CD4-positive, alpha-beta T cell (primary cell): ENCODE measurements at regions not wholly inside any gene's neighbourhood (a gene's known extent, or its start where the extent isn't known, plus 50 kb on each side); places are given as distances from the start of the nearest gene placed in this dataset.
"Not testable (repeated sequence)": the region's sequence is repeated elsewhere in the genome, so short reads cannot be mapped to it uniquely, and the experiment has no call there.

Experiments used
- ATAC-seq: fragments of 200-7000 bp; cut with Tn5 transposase; one replicate; pipeline ENCODE4 v1.10.0; 2022; ENCODE audit warnings: mild to moderate bottlenecking; ENCODE audit not compliant: poor library complexity
- CTCF ChIA-PET: fragments of 350-600 bp; sonication (Branson Sonifier 250); formaldehyde crosslinking; loops from one replicate; lab custom pipeline; 2021; ENCODE audit warnings: antibody characterized with exemption, inconsistent platforms; lab: Charles Lee
- POLR2A ChIA-PET: fragments of 350-600 bp; sonication (Branson Sonifier 250); formaldehyde crosslinking; loops from one replicate; lab custom pipeline; 2021; ENCODE audit warnings: antibody characterized with exemption, inconsistent platforms; lab: Charles Lee
- DNase-seq, 14 experiments: peaks; one replicate each; pipeline ENCODE4 v3.0.0-alpha.2; 2013 to 2020; ENCODE audit warnings: mixed read lengths in 2 of 14
- H3K27ac ChIP-seq, 2 donors: one replicate each; pipeline versions ENCODE4 v1.5.1 to v1.7.0; 2013; ENCODE audit warnings: low read length in 2 of 2, low read depth in 1 of 2, mild to moderate bottlenecking in 1 of 2
- H3K27me3 ChIP-seq, 2 experiments: 1 replicate in 1 of 2; 2 replicates in 1 of 2; pipeline versions ENCODE4 v1.6.1 to v1.7.0; 2013; ENCODE audit warnings: low read length in 2 of 2, control low read depth in 1 of 2, mild to moderate bottlenecking in 1 of 2, moderate library complexity in 1 of 2; ENCODE audit not compliant: insufficient read depth in 2 of 2, control insufficient read depth in 1 of 2
- H3K36me3 ChIP-seq: one replicate; pipeline ENCODE4 v1.6.1; 2013; ENCODE audit warnings: low read length, control low read depth; ENCODE audit not compliant: insufficient read depth
- H3K4me1 ChIP-seq: one replicate; pipeline ENCODE4 v1.6.1; 2013; ENCODE audit warnings: low read length, control low read depth; ENCODE audit not compliant: insufficient read depth
- H3K4me3 ChIP-seq: one replicate; pipeline ENCODE4 v1.5.1; 2013; ENCODE audit warnings: mild to moderate bottlenecking, low read length, moderate library complexity
- H3K9me3 ChIP-seq, 2 experiments: 1 replicate in 1 of 2; 2 replicates in 1 of 2; pipeline versions ENCODE4 v1.6.1 to v1.7.0; 2013; ENCODE audit warnings: low read length in 2 of 2, mild to moderate bottlenecking in 2 of 2, control low read depth in 1 of 2, moderate library complexity in 1 of 2; ENCODE audit not compliant: control insufficient read depth in 1 of 2, insufficient read depth in 1 of 2
- H3K27ac Mint-ChIP-seq: one replicate; pipeline ENCODE4 v1.8.0; 2020; ENCODE audit warnings: mixed read lengths
- H3K27me3 Mint-ChIP-seq: one replicate; pipeline ENCODE4 v1.8.0; 2021; ENCODE audit warnings: mixed read lengths
- H3K36me3 Mint-ChIP-seq: one replicate; pipeline ENCODE4 v1.8.0; 2021; ENCODE audit warnings: low read depth, mixed read lengths
- H3K4me1 Mint-ChIP-seq: one replicate; pipeline ENCODE4 v1.8.0; 2021; ENCODE audit warnings: low read depth, mixed read lengths
- H3K4me3 Mint-ChIP-seq: one replicate; pipeline ENCODE4 v1.8.0; 2020; ENCODE audit warnings: mild to moderate bottlenecking, mixed read lengths
- H3K9me3 Mint-ChIP-seq: one replicate; pipeline ENCODE4 v1.8.0; 2020; ENCODE audit warnings: mixed read lengths
- CTCF ChIP-seq: fragments of 200-600 bp; IDR thresholded peaks from one replicate; pipeline ENCODE4 v1.8.0; 2022; ENCODE audit warnings: antibody characterized with exemption, mild to moderate bottlenecking
- intact Hi-C, 2 experiments: fragments of 100-400 bp; cut with DNase I in 1 of 2; cut with micrococcal nuclease in 1 of 2; formaldehyde crosslinking; loops; one replicate each; pipeline versions ENCODE4 v1.15.1 to v1.9.0; 2023 to 2025; cut with DNase I, micrococcal nuclease

GRCh38 chr17:27009087-27009486 is 284.8 kb upstream of the WSB1 start:
- no peak for TF ChIP-seq CTCF
- POLR2A ChIA-PET = no interaction called here
- no peaks in the 10 kb centered on the region for H3K4me1 ChIP-seq
- intact Hi-C loops = no loop called here
- peaks cover 0 to 19% of the 10 kb centered on the region in 2 experiments for H3K9me3 ChIP-seq
- ATAC-seq (no peak), DNase-seq (no peak)
- Mint-ChIP-seq H3K27me3 (no peaks in the 10 kb centered on the region), H3K27ac (no peak overlapping the region), H3K4me3 (no peak overlapping the region), H3K36me3 (no peaks in the 10 kb centered on the region), H3K4me1 (no peaks in the 10 kb centered on the region), H3K9me3 (no peaks in the 10 kb centered on the region)
- no peaks in the 10 kb centered on the region for H3K27me3 ChIP-seq
- H3K36me3 ChIP-seq = no peaks in the 10 kb centered on the region
- CTCF ChIA-PET = no interaction called here
- no peak overlapping the region for H3K4me3 ChIP-seq
- no peak overlapping the region for H3K27ac ChIP-seq

- intact Hi-C loops = not testable (repeated sequence)
These were observed 283.8 kb upstream of the WSB1 start for GRCh38 chr17:27010138-27010537.

GRCh38 chr17:27030552-27030951 is 263.4 kb upstream of the WSB1 start:
- not testable (repeated sequence) for H3K4me1 Mint-ChIP-seq

More at GRCh38 chr17:27010138-27010537, 283.8 kb upstream of the WSB1 start:
- POLR2A ChIA-PET, H3K36me3 ChIP-seq, H3K9me3 Mint-ChIP-seq, H3K27ac ChIP-seq, H3K27me3 Mint-ChIP-seq, DNase-seq, H3K4me3 ChIP-seq, CTCF ChIA-PET, H3K4me1 ChIP-seq, H3K27ac Mint-ChIP-seq, H3K4me1 Mint-ChIP-seq, H3K27me3 ChIP-seq, H3K36me3 Mint-ChIP-seq, H3K4me3 Mint-ChIP-seq, ATAC-seq: not testable (repeated sequence)
- peaks cover 0 to 19% of the 10 kb centered on the region in 2 experiments for H3K9me3 ChIP-seq

GRCh38 chr17:27038676-27039075 is 255.2 kb upstream of the WSB1 start:
- Histone ChIP-seq H3K27ac (no peak overlapping the region), H3K4me3 (no peak overlapping the region), H3K9me3 (no peaks in the 10 kb centered on the region), H3K27me3 (no peaks in the 10 kb centered on the region), H3K4me1 (no peaks in the 10 kb centered on the region), H3K36me3 (no peaks in the 10 kb centered on the region)
- Mint-ChIP-seq H3K4me1 (no peaks in the 10 kb centered on the region), H3K27ac (no peak overlapping the region), H3K27me3 (no peaks in the 10 kb centered on the region), H3K36me3 (no peaks in the 10 kb centered on the region), H3K9me3 (no peaks in the 10 kb centered on the region), H3K4me3 (no peak overlapping the region)
- DNase-seq (no peak), ATAC-seq (no peak)
- ChIA-PET CTCF (no interaction called here), POLR2A (no interaction called here)
- no peak for TF ChIP-seq CTCF
- intact Hi-C loops = no loop called here

More at GRCh38 chr17:27030552-27030951, 263.4 kb upstream of the WSB1 start:
- H3K9me3 ChIP-seq, DNase-seq, H3K27ac Mint-ChIP-seq, ATAC-seq, H3K27me3 ChIP-seq, CTCF ChIA-PET, H3K36me3 Mint-ChIP-seq, H3K9me3 Mint-ChIP-seq, H3K27ac ChIP-seq, intact Hi-C loops, H3K4me1 ChIP-seq, H3K36me3 ChIP-seq, H3K4me3 ChIP-seq, H3K27me3 Mint-ChIP-seq, H3K4me3 Mint-ChIP-seq, POLR2A ChIA-PET: not testable (repeated sequence)

- H3K27ac Mint-ChIP-seq, H3K9me3 Mint-ChIP-seq, H3K4me1 ChIP-seq, DNase-seq, ATAC-seq, intact Hi-C loops, H3K4me1 Mint-ChIP-seq, H3K4me3 Mint-ChIP-seq, CTCF ChIA-PET, H3K27me3 Mint-ChIP-seq, POLR2A ChIA-PET, H3K4me3 ChIP-seq, H3K27ac ChIP-seq, H3K36me3 Mint-ChIP-seq, H3K27me3 ChIP-seq, H3K36me3 ChIP-seq: not testable (repeated sequence)
- peaks cover 0 to 11% of the 10 kb centered on the region in 2 experiments for H3K9me3 ChIP-seq
These were observed 248.9 kb upstream of the WSB1 start for GRCh38 chr17:27045039-27045438.
